ENCODE measurements at regions not wholly inside any gene's neighbourhood (a gene's known extent, or its start where the extent isn't known, plus 50 kb on each side); places are given as distances from the start of the nearest gene placed in this dataset.

DNA sequence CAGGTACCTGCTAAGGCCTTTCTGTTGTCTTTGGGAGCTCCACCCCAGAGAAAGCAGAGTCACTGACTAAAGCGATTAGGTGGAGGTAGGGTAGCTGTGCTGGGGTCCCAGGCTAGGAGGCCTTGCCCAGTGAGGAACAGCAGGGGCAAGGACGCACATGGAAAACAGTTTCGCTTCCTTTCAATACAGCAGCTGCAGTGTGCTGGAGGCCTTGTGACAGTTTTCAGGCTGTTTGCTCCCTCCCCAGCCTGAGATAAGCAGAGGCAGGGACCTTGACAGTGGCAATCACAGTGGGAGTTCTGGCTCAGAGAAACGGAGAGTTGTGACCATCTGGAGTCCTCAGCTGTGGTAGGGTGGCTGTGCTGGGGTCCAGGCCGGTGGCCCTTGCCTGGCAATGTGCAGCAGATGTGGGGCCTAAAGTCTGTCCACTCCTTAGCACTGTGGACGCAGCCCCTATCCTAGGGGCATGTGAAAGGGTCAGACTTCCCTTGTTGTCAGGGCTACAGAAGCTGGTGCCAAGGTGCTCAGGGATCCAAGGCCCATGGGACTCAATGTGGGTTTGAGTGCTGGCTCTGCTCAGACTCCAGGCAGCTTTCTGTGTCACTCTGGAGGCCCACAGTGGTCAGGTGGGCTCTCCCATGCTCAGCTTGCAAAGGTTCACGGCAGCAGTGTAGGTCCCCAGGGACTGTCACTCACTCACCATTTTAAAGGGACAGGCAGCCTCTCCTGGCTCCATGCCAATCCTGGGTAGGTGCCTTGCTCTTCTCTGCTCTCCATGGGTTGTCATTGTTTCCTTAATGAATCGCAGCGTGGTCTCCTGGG lies 534.9 kb upstream of the FMR1 start:
- Histone ChIP-seq H3K4me1 (ENCODE audit: control insufficient read depth, insufficient read depth, low read length) (no peaks in the 10 kb centered on the region), H3K9me3 (ENCODE audit: control insufficient read depth, insufficient read depth, low read depth, low read length) (no peaks in the 10 kb centered on the region; the same call in none of the 2 replicates), H3K4me3 (ENCODE audit: low read depth, low read length) (no peak overlapping the region), H3K27ac (ENCODE audit: extremely low read depth, low read depth, low read length) (no peak overlapping the region), H3K36me3 (ENCODE audit: control insufficient read depth in 2 of 2, insufficient read depth in 1 of 2, low read length in 2 of 2) (no peaks in the 10 kb centered on the region)
- CTCF ChIA-PET: no interaction called here
- POLR2A ChIA-PET: no interaction called here
- no peak for TF ChIP-seq ZNF843 (tag by site-specific recombination; IDR thresholded peaks at IDR 0.05)
- TF ChIP-seq ZNF600 (tag by site-specific recombination; IDR thresholded peaks at IDR 0.05): no peak
- TF ChIP-seq ZNF169 (tag by site-specific recombination; IDR thresholded peaks at IDR 0.05): no peak
- no peak for TF ChIP-seq IKZF3 (tag by site-specific recombination; IDR thresholded peaks at IDR 0.05)
- no peak for TF ChIP-seq EGR2 (tag by site-specific recombination; IDR thresholded peaks at IDR 0.05; ENCODE audit: low read depth)
- no peak for TF ChIP-seq SALL2 (tag by site-specific recombination; IDR thresholded peaks at IDR 0.05; ENCODE audit: borderline replicate concordance)
- TF ChIP-seq ZSCAN30 (tag by site-specific recombination; IDR thresholded peaks at IDR 0.05): no peak
- TF ChIP-seq ZNF549 (tag by site-specific recombination; IDR thresholded peaks at IDR 0.05): no peak

DNA sequence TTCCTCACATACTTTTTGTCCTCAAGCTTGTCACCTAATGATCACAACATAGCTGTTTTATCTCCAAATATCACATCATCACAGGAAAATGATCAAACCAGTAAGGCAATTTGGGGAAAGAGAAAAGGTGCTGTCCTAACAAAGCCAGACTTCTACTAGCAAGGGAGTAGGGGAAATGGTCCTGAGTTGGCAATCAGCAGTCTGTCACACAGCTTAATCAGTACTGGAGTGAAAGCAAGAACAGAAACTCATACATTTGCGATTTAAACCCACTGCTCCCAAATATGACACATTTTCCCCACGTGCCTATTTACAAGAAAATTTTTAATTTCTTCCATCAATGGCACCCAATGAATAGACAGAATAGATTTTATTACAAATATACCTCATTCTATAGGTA lies 546.8 kb upstream of the FMR1 start:
- CTCF ChIA-PET: interaction anchor here (0.6 kb wide), 1 partner anchor 1125 kb away, joined by 3 read pairs; no protein-coding TSS in a partner anchor
- no peak overlapping the region for H3K27ac ChIP-seq (ENCODE audit: extremely low read depth, low read depth, low read length)
- no peak overlapping the region for H3K4me3 ChIP-seq (ENCODE audit: low read depth, low read length)
- no peak for TF ChIP-seq TCF7L2 (IDR thresholded peaks at IDR 0.05; ENCODE audit: borderline replicate concordance, low read depth, low read length)
- no peak for TF ChIP-seq ZNF239 (tag by site-specific recombination; IDR thresholded peaks at IDR 0.05)
- no peak for TF ChIP-seq ZNF555 (tag by site-specific recombination; conservative IDR thresholded peaks at IDR 0.05)
- TF ChIP-seq ZNF169 (tag by site-specific recombination; IDR thresholded peaks at IDR 0.05): no peak
- no peak for TF ChIP-seq ZSCAN18 (tag by site-specific recombination; IDR thresholded peaks at IDR 0.05)
- TF ChIP-seq ZNF24 (tag by site-specific recombination; IDR thresholded peaks at IDR 0.05): no peak
- TF ChIP-seq, protein P1, sequence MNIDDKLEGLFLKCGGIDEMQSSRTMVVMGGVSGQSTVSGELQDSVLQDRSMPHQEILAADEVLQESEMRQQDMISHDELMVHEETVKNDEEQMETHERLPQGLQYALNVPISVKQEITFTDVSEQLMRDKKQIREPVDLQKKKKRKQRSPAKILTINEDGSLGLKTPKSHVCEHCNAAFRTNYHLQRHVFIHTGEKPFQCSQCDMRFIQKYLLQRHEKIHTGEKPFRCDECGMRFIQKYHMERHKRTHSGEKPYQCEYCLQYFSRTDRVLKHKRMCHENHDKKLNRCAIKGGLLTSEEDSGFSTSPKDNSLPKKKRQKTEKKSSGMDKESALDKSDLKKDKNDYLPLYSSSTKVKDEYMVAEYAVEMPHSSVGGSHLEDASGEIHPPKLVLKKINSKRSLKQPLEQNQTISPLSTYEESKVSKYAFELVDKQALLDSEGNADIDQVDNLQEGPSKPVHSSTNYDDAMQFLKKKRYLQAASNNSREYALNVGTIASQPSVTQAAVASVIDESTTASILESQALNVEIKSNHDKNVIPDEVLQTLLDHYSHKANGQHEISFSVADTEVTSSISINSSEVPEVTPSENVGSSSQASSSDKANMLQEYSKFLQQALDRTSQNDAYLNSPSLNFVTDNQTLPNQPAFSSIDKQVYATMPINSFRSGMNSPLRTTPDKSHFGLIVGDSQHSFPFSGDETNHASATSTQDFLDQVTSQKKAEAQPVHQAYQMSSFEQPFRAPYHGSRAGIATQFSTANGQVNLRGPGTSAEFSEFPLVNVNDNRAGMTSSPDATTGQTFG (tag by site-specific recombination; IDR thresholded peaks at IDR 0.05; ENCODE audit: borderline replicate concordance): no peak
- TF ChIP-seq ZNF174 (tag by site-specific recombination; IDR thresholded peaks at IDR 0.05): no peak
- no peak for TF ChIP-seq ZNF544 (tag by site-specific recombination; IDR thresholded peaks at IDR 0.05)
- no peak for TF ChIP-seq ZSCAN16 (tag by site-specific recombination; IDR thresholded peaks at IDR 0.05)
- TF ChIP-seq ZNF514 (tag by site-specific recombination; IDR thresholded peaks at IDR 0.05): no peak
- TF ChIP-seq ZFP69B (tag by site-specific recombination; IDR thresholded peaks at IDR 0.05): no peak
- no peak for TF ChIP-seq SP2 (tag by site-specific recombination; IDR thresholded peaks at IDR 0.05)
- no peaks in the 10 kb centered on the region for H3K4me1 ChIP-seq (ENCODE audit: control insufficient read depth, insufficient read depth, low read length)
- POLR2A ChIA-PET: no interaction called here
- no peaks in the 10 kb centered on the region for H3K9me3 ChIP-seq (ENCODE audit: control insufficient read depth, insufficient read depth, low read depth, low read length)
- H3K36me3 ChIP-seq (ENCODE audit: control insufficient read depth in 2 of 2, insufficient read depth in 1 of 2, low read length in 2 of 2): no peaks in the 10 kb centered on the region

All from HEK293 (cell line).